Activated CD8-positive, alpha-beta T cell treated with anti-CD3 and anti-CD28 coated beads, Interleukin-2, amount 10 ng/mL, durations not matched to agents 7 days and 5 days (primary cell): ENCODE measurements at regions not wholly inside any gene's neighbourhood (a gene's known extent, or its start where the extent isn't known, plus 50 kb on each side); places are given as distances from the start of the nearest gene placed in this dataset.
"Not testable (repeated sequence)": the region's sequence is repeated elsewhere in the genome, so short reads cannot be mapped to it uniquely, and the experiment has no call there.

Source experiments
- ATAC-seq: fragments of 150-1000 bp; cut with Tn5 transposase; one replicate; pipeline ENCODE4 v1.10.0; 2021; ENCODE audit warnings: moderate library complexity
- CTCF ChIA-PET: fragments of 350-600 bp; sonication (Branson Sonifier 250); formaldehyde crosslinking; loops from one replicate; lab custom pipeline; 2021; ENCODE audit warnings: antibody characterized with exemption; lab: Charles Lee
- POLR2A ChIA-PET: fragments of 350-600 bp; sonication (Branson Sonifier 250); formaldehyde crosslinking; loops from one replicate; lab custom pipeline; 2021; ENCODE audit warnings: antibody characterized with exemption; lab: Charles Lee
- DNase-seq: peaks from one replicate; pipeline ENCODE4 v3.0.0-alpha.2; 2020
- H3K27ac Mint-ChIP-seq: one replicate; pipeline ENCODE4 v1.8.0; 2021; ENCODE audit warnings: mild to moderate bottlenecking, mixed read lengths
- H3K27me3 Mint-ChIP-seq: one replicate; pipeline ENCODE4 v1.8.0; 2021; ENCODE audit warnings: low read depth, mixed read lengths
- H3K36me3 Mint-ChIP-seq: one replicate; pipeline ENCODE4 v1.8.0; 2021; ENCODE audit warnings: low read depth, mixed read lengths
- H3K4me1 Mint-ChIP-seq: one replicate; pipeline ENCODE4 v1.8.0; 2021; ENCODE audit warnings: low read depth, mixed read lengths
- H3K4me3 Mint-ChIP-seq: one replicate; pipeline ENCODE4 v1.8.0; 2021; ENCODE audit warnings: mild to moderate bottlenecking, mixed read lengths
- H3K9me3 Mint-ChIP-seq: one replicate; pipeline ENCODE4 v1.8.0; 2022; ENCODE audit warnings: mixed read lengths; ENCODE audit not compliant: insufficient read depth

- Mint-ChIP-seq H3K4me1 (no peaks in the 10 kb centered on the region), H3K27ac (no peak overlapping the region), H3K27me3 (no peaks in the 10 kb centered on the region), H3K36me3 (peaks cover 35% of the 10 kb centered on the region), H3K9me3 (no peaks in the 10 kb centered on the region), H3K4me3 (no peak overlapping the region)
- CTCF ChIA-PET, result interaction anchor here (0.9 to 1.6 kb wide), 3 partner anchors 10 to 178 kb away, joined by 3 to 5 read pairs (median 3); no protein-coding TSS in a partner anchor
- DNase-seq (no peak), ATAC-seq (no peak)
- POLR2A ChIA-PET, result no interaction called here
Measured at GRCh38 chr12:46483572-46484395, 111.2 kb upstream of the SLC38A2 start.

GRCh38 chr12:46480724-46481123 is 108.2 kb upstream of the SLC38A2 start:
- no peaks in the 10 kb centered on the region for H3K4me1 Mint-ChIP-seq
- H3K27ac Mint-ChIP-seq, result no peak overlapping the region
- H3K4me3 Mint-ChIP-seq, result no peak overlapping the region
- POLR2A ChIA-PET, result interaction anchor here (0.7 to 1.3 kb wide), 2 partner anchors 11 to 26 kb away, joined by 3 read pairs; no protein-coding TSS in a partner anchor
- peaks cover 50% of the 10 kb centered on the region for H3K36me3 Mint-ChIP-seq
- no peaks in the 10 kb centered on the region for H3K9me3 Mint-ChIP-seq
- ATAC-seq (no peak), DNase-seq (no peak)
- CTCF ChIA-PET, result no interaction called here
- H3K27me3 Mint-ChIP-seq, result no peaks in the 10 kb centered on the region

- Mint-ChIP-seq H3K4me1 (no peaks in the 10 kb centered on the region), H3K27ac (no peak overlapping the region), H3K9me3 (no peaks in the 10 kb centered on the region), H3K4me3 (no peak overlapping the region), H3K36me3 (peaks cover 50% of the 10 kb centered on the region), H3K27me3 (no peaks in the 10 kb centered on the region)
- DNase-seq, result no peak
- ChIA-PET POLR2A (interaction anchor here (0.7 to 1.3 kb wide), 2 partner anchors 10 to 25 kb away, joined by 3 read pairs; no protein-coding TSS in a partner anchor), CTCF (no interaction called here)
- no peak for ATAC-seq
Measured at GRCh38 chr12:46480316-46480715, 107.7 kb upstream of the SLC38A2 start.

- ATAC-seq (no peak), DNase-seq (no peak)
- H3K27me3 Mint-ChIP-seq, result no peaks in the 10 kb centered on the region
- H3K4me1 Mint-ChIP-seq, result peaks cover 6% of the 10 kb centered on the region
- H3K4me3 Mint-ChIP-seq, result no peak overlapping the region
- CTCF ChIA-PET, result no interaction called here
- no peaks in the 10 kb centered on the region for H3K9me3 Mint-ChIP-seq
- no peak overlapping the region for H3K27ac Mint-ChIP-seq
- H3K36me3 Mint-ChIP-seq, result peaks cover 53% of the 10 kb centered on the region
- POLR2A ChIA-PET, result no interaction called here
Measured at GRCh38 chr12:46478123-46478522, 105.5 kb upstream of the SLC38A2 start.

DNA sequence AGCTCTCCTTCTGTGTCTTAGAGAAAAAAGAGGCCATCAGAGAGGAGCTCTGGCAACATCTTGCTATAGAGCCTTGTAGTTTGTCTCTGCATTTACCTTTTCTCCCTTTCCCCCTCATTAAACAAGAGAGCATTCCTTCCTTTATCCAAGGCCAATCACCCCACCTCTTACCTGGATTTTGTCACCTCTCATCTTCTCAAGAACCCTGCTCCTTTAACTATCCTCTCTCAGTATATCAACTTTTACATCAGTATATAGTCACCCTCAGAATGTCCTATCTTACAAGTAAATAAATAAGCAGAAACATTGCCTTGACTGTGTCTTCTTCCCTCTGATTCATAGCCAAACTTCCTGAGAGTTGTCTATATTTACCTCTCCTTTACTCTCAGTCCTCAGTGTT is 105.0 kb upstream of the SLC38A2 start:
- Mint-ChIP-seq H3K4me1 (peaks cover 7% of the 10 kb centered on the region), H3K4me3 (no peak overlapping the region), H3K27me3 (no peaks in the 10 kb centered on the region), H3K27ac (no peak overlapping the region), H3K36me3 (peaks cover 52% of the 10 kb centered on the region), H3K9me3 (no peaks in the 10 kb centered on the region)
- no peak for ATAC-seq
- CTCF ChIA-PET, result no interaction called here
- no peak for DNase-seq
- POLR2A ChIA-PET, result no interaction called here

- ChIA-PET POLR2A (interaction anchor here (0.6 kb wide), 1 partner anchor 116 kb away, joined by 3 read pairs; no protein-coding TSS in a partner anchor), CTCF (interaction anchor here (1.4 kb wide), 1 partner anchor 41 kb away, joined by 4 read pairs; no protein-coding TSS in a partner anchor)
- Mint-ChIP-seq H3K36me3 (peaks cover 41% of the 10 kb centered on the region), H3K9me3 (no peaks in the 10 kb centered on the region), H3K4me1 (peaks cover 18% of the 10 kb centered on the region), H3K27me3 (no peaks in the 10 kb centered on the region), H3K27ac (no peak overlapping the region), H3K4me3 (no peak overlapping the region)
- ATAC-seq, result no peak
- DNase-seq, result no peak
Measured at GRCh38 chr12:46475972-46476645, 103.5 kb upstream of the SLC38A2 start.

- H3K27ac Mint-ChIP-seq, H3K4me3 Mint-ChIP-seq, DNase-seq, H3K9me3 Mint-ChIP-seq, H3K27me3 Mint-ChIP-seq, ATAC-seq: not testable (repeated sequence)
- ChIA-PET CTCF (interaction anchor here (1.5 kb wide), 2 partner anchors 50 to 187 kb away, joined by 3 read pairs; no protein-coding TSS in a partner anchor), POLR2A (interaction anchor here (1.2 kb wide), 1 partner anchor 102 kb away, joined by 4 read pairs; the partner anchor contains the start of gene SLC38A2)
- Mint-ChIP-seq H3K4me1 (peaks cover 31% of the 10 kb centered on the region), H3K36me3 (peaks cover 36% of the 10 kb centered on the region)
Measured at GRCh38 chr12:46474385-46474784, 101.8 kb upstream of the SLC38A2 start.

- peaks cover 30% of the 10 kb centered on the region for H3K36me3 Mint-ChIP-seq
- CTCF ChIA-PET, result interaction anchor here (1.5 kb wide), 2 partner anchors 50 to 188 kb away, joined by 3 read pairs; no protein-coding TSS in a partner anchor
Measured at GRCh38 chr12:46473634-46474329, 101.2 kb upstream of the SLC38A2 start.

DNA sequence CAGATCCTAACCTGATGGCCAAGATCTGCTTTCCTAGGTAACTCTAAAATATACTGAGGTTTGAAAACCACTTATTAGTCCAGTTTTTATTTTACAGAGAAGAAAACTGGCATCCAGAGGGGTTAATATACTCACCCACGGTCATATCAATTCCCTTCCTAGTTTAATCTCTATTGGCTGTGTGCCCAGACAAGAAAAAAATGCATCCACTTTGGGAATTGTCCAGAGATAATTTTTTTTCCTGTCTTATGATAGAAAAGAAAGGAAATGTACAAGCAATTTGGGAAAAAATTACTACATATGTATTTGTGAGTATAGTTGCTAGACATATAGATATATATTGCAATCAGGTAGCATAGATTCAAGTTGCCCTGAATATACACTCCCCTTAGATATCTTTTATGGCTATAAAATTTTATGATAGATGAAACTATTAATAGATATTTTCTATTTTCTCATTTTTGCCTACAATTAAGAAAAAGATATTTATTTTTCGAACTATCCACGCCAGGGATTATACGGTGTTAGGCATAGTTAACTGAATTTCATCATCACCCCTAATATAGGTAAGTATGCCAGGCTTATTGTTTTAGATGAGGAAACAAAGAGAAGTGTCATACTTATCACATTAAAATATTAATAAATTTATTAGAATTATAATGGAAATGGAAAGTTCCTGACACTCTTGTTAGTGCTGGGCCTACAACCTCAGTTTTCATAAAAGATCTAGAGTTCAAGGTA is 100.5 kb upstream of the SLC38A2 start:
- ChIA-PET CTCF (interaction anchor here (1.5 kb wide), 1 partner anchor 188 kb away, joined by 3 read pairs; no protein-coding TSS in a partner anchor), POLR2A (interaction anchor here (0.6 to 0.7 kb wide), 2 partner anchors 96 to 105 kb away, joined by 3 read pairs; no protein-coding TSS in a partner anchor)
- Mint-ChIP-seq H3K27ac (peak overlapping the region; percentile 70), H3K36me3 (peaks cover 28% of the 10 kb centered on the region), H3K4me1 (peaks cover 31% of the 10 kb centered on the region), H3K27me3 (no peaks in the 10 kb centered on the region), H3K9me3 (no peaks in the 10 kb centered on the region), H3K4me3 (peak overlapping the region; percentile 23)
- DNase-seq (no peak), ATAC-seq (no peak)

More at GRCh38 chr12:46473634-46474329, 101.2 kb upstream of the SLC38A2 start:
- DNase-seq (no peak), ATAC-seq (no peak)
- Mint-ChIP-seq H3K9me3 (no peaks in the 10 kb centered on the region), H3K27ac (peak overlapping the region; percentile 70), H3K27me3 (no peaks in the 10 kb centered on the region), H3K4me3 (peak overlapping the region; percentile 23), H3K4me1 (peaks cover 31% of the 10 kb centered on the region)
- POLR2A ChIA-PET, result interaction anchor here (0.6 to 1.2 kb wide), 3 partner anchors 97 to 106 kb away, joined by 3 to 4 read pairs (median 3); partner anchors contain the start of gene SLC38A2

DNA sequence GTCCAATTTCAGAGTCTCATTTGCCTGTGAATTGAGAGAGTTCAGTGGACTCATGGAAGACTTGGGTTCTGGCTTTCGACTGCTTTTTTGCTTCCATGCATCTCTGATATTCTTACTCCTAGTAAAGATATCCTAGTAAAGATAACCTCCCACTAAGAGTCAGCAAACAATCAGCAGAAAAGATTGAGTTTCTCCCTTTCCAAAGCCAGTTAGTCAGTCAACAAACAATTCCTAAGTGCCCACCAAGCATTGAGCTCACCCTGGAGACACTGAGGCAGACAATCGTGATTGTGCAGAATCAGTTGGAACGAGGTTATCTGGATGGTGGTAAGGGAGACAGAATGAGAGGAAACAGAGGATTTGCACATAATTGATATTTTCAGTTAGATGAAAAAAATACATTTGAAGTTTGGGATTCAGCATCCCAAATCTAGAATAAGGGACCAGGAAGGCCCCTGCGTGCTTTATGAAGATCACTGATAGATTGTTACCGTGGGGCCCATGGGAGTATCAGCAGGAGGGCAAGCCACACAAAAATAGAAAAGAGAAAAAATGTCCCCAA is 99.7 kb upstream of the SLC38A2 start:
- ChIA-PET CTCF (no interaction called here), POLR2A (interaction anchor here (2.6 kb wide), 1 partner anchor 88 kb away, joined by 7 read pairs; no protein-coding TSS in a partner anchor)
- H3K4me3 Mint-ChIP-seq, result no peak overlapping the region
- peaks cover 20% of the 10 kb centered on the region for H3K36me3 Mint-ChIP-seq
- ATAC-seq (no peak), DNase-seq (no peak)
- H3K4me1 Mint-ChIP-seq, result peaks cover 31% of the 10 kb centered on the region
- no peak overlapping the region for H3K27ac Mint-ChIP-seq
- no peaks in the 10 kb centered on the region for H3K27me3 Mint-ChIP-seq
- H3K9me3 Mint-ChIP-seq, result no peaks in the 10 kb centered on the region
